Smooth muscle cell (in vitro differentiated cells): ENCODE measurements at regions not wholly inside any gene's neighbourhood (a gene's known extent, or its start where the extent isn't known, plus 50 kb on each side); places are given as distances from the start of the nearest gene placed in this dataset.
"Not testable (repeated sequence)": the region's sequence is repeated elsewhere in the genome, so short reads cannot be mapped to it uniquely, and the experiment has no call there.

Source experiments
- DNase-seq: peaks from one replicate; lab custom pipeline; 2025; ENCODE audit not compliant: unreplicated experiment; lab: John Stamatoyannopoulos, UW
- H2AFZ ChIP-seq: fragments of 200-600 bp; sonication (generic); 2 replicates; pipeline ENCODE4 v1.6.0; 2016; ENCODE audit warnings: antibody characterized with exemption, low read depth, mild to moderate bottlenecking
- H3F3A ChIP-seq: fragments of 200-600 bp; sonication (generic); 2 replicates; pipeline ENCODE4 v1.6.0; 2017; ENCODE audit warnings: antibody characterized with exemption, low read depth
- H3K27ac ChIP-seq: fragments of 200-600 bp; sonication (generic); 2 replicates; pipeline ENCODE4 v1.5.1; 2016; ENCODE audit warnings: low read depth, mild to moderate bottlenecking
- H3K27me3 ChIP-seq: fragments of 200-600 bp; sonication (generic); 2 replicates; pipeline ENCODE4 v1.6.1; 2016; ENCODE audit warnings: low read depth, mild to moderate bottlenecking
- H3K36me3 ChIP-seq: fragments of 200-600 bp; sonication (generic); 2 replicates; pipeline ENCODE4 v1.5.1; 2016; ENCODE audit warnings: low read depth
- H3K4me1 ChIP-seq: fragments of 200-600 bp; sonication (generic); 2 replicates; pipeline ENCODE4 v1.5.1; 2016; ENCODE audit warnings: low read depth
- H3K4me2 ChIP-seq: fragments of 200-600 bp; sonication (generic); 2 replicates; pipeline ENCODE4 v1.6.0; 2016; ENCODE audit warnings: mild to moderate bottlenecking
- H3K4me3 ChIP-seq: fragments of 200-600 bp; sonication (generic); 2 replicates; pipeline ENCODE4 v1.5.1; 2016; ENCODE audit warnings: mild to moderate bottlenecking
- H3K79me2 ChIP-seq: fragments of 200-600 bp; sonication (generic); 2 replicates; pipeline ENCODE4 v1.6.0; 2016; ENCODE audit warnings: low read depth, mild to moderate bottlenecking
- H3K9ac ChIP-seq: fragments of 200-600 bp; sonication (generic); 2 replicates; pipeline ENCODE4 v1.6.0; 2016; ENCODE audit warnings: low read depth
- H3K9me3 ChIP-seq: fragments of 200-600 bp; sonication (generic); replicated peaks from 2 replicates; pipeline ENCODE4 v1.5.1; 2016; ENCODE audit warnings: low read depth
- H4K20me1 ChIP-seq: fragments of 200-600 bp; sonication (generic); 2 replicates; pipeline ENCODE4 v1.6.0; 2016; ENCODE audit warnings: low read depth
- CTCF ChIP-seq: fragments of 200-600 bp; sonication (generic); IDR thresholded peaks from 2 replicates; pipeline ENCODE4 v1.5.1; 2017; ENCODE audit warnings: borderline replicate concordance, mild to moderate bottlenecking, antibody characterized with exemption; ENCODE audit not compliant: insufficient read depth, poor library complexity, severe bottlenecking
- WGBS: methylation state at CpG from one replicate; pipeline ENCODE4 v1.1.7; 2016; ENCODE audit warnings: low lambda C conversion rate; 5-methylcytosine and 5-hydroxymethylcytosine counted together

DNA sequence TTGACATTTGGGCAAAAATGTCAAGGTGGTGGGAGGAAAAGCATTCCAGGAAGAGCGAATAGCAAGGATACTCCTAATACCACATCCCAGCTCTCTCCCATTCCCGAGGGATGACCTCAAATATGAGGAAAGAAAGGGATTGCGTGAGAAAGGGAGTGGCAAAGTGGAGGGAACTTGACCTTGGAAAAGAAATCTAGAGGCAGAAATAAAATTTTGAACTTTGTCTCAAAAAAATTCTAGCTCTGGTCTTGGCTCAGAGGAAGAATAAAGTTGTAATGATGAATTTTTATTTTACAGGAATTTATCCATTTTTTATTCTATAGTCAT is 127.8 kb downstream of the TBX19 start:
- H3K9ac ChIP-seq, result no peak overlapping the region
- WGBS, result 62% methylated on average over 3 of the region's 3 CpGs
- no peak overlapping the region for H3K4me2 ChIP-seq
- H3K4me1 ChIP-seq, result peaks cover 8% of the 10 kb centered on the region
- H3F3A ChIP-seq, result peaks cover 4% of the 10 kb centered on the region
- no peaks in the 10 kb centered on the region for H3K27me3 ChIP-seq
- H3K36me3 ChIP-seq, result no peaks in the 10 kb centered on the region
- H3K27ac ChIP-seq, result peak overlapping the region; percentile 1
- no peaks in the 10 kb centered on the region for H4K20me1 ChIP-seq
- TF ChIP-seq CTCF, result no peak
- H3K4me3 ChIP-seq, result no peak overlapping the region
- DNase-seq, result no peak
- no peaks in the 10 kb centered on the region for H3K9me3 ChIP-seq
- H3K79me2 ChIP-seq, result no peaks in the 10 kb centered on the region
- no peak overlapping the region for H2AFZ ChIP-seq

GRCh38 chr1:168407832-168408538 is 127.3 kb downstream of the TBX19 start:
- Histone ChIP-seq H3K27ac (peak overlapping the region; percentile 1), H4K20me1 (no peaks in the 10 kb centered on the region), H3K9me3 (no peaks in the 10 kb centered on the region), H3K79me2 (no peaks in the 10 kb centered on the region), H3K27me3 (no peaks in the 10 kb centered on the region), H3K36me3 (no peaks in the 10 kb centered on the region), H3K4me1 (peaks cover 12% of the 10 kb centered on the region), H3K4me3 (no peak overlapping the region), H2AFZ (no peak overlapping the region), H3K9ac (no peak overlapping the region), H3F3A (peaks cover 4% of the 10 kb centered on the region), H3K4me2 (no peak overlapping the region)
- 94% methylated on average over 1 of the region's 1 CpG for WGBS
- no peak for TF ChIP-seq CTCF
- no peak for DNase-seq

DNA sequence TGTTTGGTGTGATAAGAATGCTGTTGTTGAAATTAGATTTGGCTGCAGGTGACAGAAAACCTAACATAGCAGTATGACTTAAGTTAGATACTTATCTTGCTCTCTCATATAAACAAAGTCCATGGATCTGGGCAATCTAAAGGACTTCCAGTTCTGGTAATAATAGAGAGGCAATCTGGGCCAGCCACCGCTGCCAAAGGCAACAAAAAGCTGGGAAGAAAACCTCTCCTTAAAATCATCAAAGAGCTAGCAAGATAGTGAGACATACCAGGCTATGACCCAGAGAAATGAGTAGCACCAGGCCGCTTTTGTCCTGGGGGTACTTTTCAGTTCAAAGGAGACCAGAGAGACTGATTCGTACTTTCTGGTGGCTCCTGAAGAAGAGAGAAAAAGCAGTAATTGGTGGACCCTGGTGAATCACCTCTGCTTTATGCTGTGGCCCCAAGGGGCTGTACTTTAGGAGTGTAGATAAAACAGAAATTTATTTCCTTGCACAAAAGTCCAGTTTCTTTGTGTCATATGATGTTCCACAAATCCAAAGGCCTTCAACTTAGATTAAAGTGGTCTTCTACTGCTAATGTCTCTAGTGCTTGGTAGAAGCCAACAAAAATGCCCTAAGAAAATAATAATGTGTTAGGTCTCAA is 125.4 kb downstream of the TBX19 start:
- 39% methylated on average over 3 of the region's 3 CpGs for WGBS
- Histone ChIP-seq H3K27ac (no peak overlapping the region), H3K27me3 (no peaks in the 10 kb centered on the region), H4K20me1 (no peaks in the 10 kb centered on the region), H3K4me1 (peaks cover 12% of the 10 kb centered on the region), H3K9ac (no peak overlapping the region), H3K79me2 (no peaks in the 10 kb centered on the region), H2AFZ (no peak overlapping the region), H3K9me3 (no peaks in the 10 kb centered on the region), H3K36me3 (no peaks in the 10 kb centered on the region), H3K4me2 (peak overlapping the region; percentile 48), H3K4me3 (no peak overlapping the region), H3F3A (peaks cover 4% of the 10 kb centered on the region)
- no peak for TF ChIP-seq CTCF
- no peak for DNase-seq

DNA sequence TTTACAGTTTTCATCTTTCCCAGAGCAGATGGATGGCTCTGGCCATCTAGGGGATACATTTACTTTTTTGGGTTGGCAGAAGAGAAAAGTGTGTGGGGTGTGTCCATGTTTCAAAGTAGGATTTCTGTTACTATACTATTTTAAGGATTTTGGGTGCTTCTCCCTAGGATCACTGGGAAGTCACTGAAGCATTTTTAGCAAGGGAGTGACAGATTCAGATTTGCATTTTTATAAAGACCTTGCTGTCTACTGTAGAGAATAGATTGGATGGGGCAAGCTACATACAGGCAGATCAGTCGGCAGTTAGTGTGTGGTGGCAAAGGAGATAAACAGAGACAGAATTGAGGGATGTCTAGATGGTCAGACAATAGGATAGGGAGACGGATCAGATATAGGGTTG is 122.5 kb downstream of the TBX19 start:
- 40% methylated on average over 2 of the region's 2 CpGs for WGBS
- H3K27ac ChIP-seq, result peak overlapping the region; percentile 59
- peaks cover 12% of the 10 kb centered on the region for H3K4me1 ChIP-seq
- no peak overlapping the region for H3K9ac ChIP-seq
- H3K79me2 ChIP-seq, result no peaks in the 10 kb centered on the region
- H3K36me3 ChIP-seq, result no peaks in the 10 kb centered on the region
- DNase-seq, result no peak
- peak overlapping the region; percentile 50 for H3K4me2 ChIP-seq
- no peak overlapping the region for H3K4me3 ChIP-seq
- H3K9me3 ChIP-seq, result no peaks in the 10 kb centered on the region
- H3F3A ChIP-seq, result peaks cover 4% of the 10 kb centered on the region
- H3K27me3 ChIP-seq, result no peaks in the 10 kb centered on the region
- TF ChIP-seq CTCF, result no peak
- no peak overlapping the region for H2AFZ ChIP-seq
- H4K20me1 ChIP-seq, result no peaks in the 10 kb centered on the region

DNA sequence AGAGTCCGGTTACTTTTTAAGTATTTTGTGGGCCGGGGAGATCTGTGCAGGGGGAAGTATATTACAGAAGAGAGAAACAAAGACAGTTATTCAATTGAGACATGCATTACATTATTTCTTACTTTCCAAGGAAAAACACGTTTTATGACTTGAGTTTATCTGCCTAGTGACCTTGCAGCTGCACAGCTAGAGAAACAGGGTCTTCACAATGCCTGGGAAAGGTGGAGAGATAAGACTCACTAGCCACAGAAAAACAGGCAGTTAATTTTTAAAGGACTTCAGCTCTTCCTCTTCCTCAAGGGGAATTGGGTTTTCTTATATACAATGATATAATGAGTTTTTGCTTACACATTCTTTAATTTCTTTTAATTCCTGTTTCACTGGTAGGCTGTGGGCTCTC is 121.8 kb downstream of the TBX19 start:
- H3K9me3 ChIP-seq, H3K9ac ChIP-seq, H3K79me2 ChIP-seq, H3K4me3 ChIP-seq, H3K4me2 ChIP-seq, H2AFZ ChIP-seq, H4K20me1 ChIP-seq, H3K27me3 ChIP-seq, H3F3A ChIP-seq, H3K27ac ChIP-seq, H3K36me3 ChIP-seq, DNase-seq: not testable (repeated sequence)
- H3K4me1 ChIP-seq, result peaks cover 12% of the 10 kb centered on the region
- WGBS, result 69% methylated on average over 3 of the region's 3 CpGs
